Natural killer cell (primary cell): ENCODE measurements at regions not wholly inside any gene's neighbourhood (a gene's known extent, or its start where the extent isn't known, plus 50 kb on each side); places are given as distances from the start of the nearest gene placed in this dataset.

Experiments
- ATAC-seq, 3 donors: fragments of 150-1000 bp in 2 of 3; fragments of 200-7000 bp in 1 of 3; cut with Tn5 transposase; 1 replicate in 1 of 3; 2 replicates in 2 of 3; pipeline ENCODE4 v1.10.0; 2021; ENCODE audit warnings: mild to moderate bottlenecking in 2 of 3, moderate library complexity in 2 of 3
- DNase-seq, 2 donors: peaks; one replicate each; pipeline versions ENCODE4 v3.0.0 to v3.0.0-alpha.2; 2013 to 2021; ENCODE audit warnings: mixed read lengths in 1 of 2
- H3K27ac ChIP-seq: one replicate; pipeline ENCODE4 v1.5.1; 2013; ENCODE audit warnings: mild to moderate bottlenecking, low read length
- H3K27me3 ChIP-seq: one replicate; pipeline ENCODE4 v1.6.1; 2013; ENCODE audit warnings: low read length; ENCODE audit not compliant: control insufficient read depth, insufficient read depth
- H3K36me3 ChIP-seq: one replicate; pipeline ENCODE4 v1.6.1; 2013; ENCODE audit warnings: low read length; ENCODE audit not compliant: control insufficient read depth, insufficient read depth
- H3K4me1 ChIP-seq: one replicate; pipeline ENCODE4 v1.6.1; 2013; ENCODE audit warnings: low read length; ENCODE audit not compliant: control insufficient read depth, insufficient read depth
- H3K4me3 ChIP-seq: one replicate; pipeline ENCODE4 v1.5.1; 2013; ENCODE audit warnings: low read length
- H3K9me3 ChIP-seq: one replicate; pipeline ENCODE4 v1.6.1; 2013; ENCODE audit warnings: low read length; ENCODE audit not compliant: control insufficient read depth, insufficient read depth
- H3K27ac Mint-ChIP-seq, 2 donors: one replicate each; pipeline ENCODE4 v1.8.0; 2022; ENCODE audit warnings: mild to moderate bottlenecking in 2 of 2, mixed read lengths in 2 of 2, moderate library complexity in 1 of 2
- H3K27me3 Mint-ChIP-seq, 2 donors: one replicate each; pipeline ENCODE4 v1.8.0; 2022; ENCODE audit warnings: low read depth in 2 of 2, mixed read lengths in 2 of 2
- H3K36me3 Mint-ChIP-seq: one replicate; pipeline ENCODE4 v1.8.0; 2022; ENCODE audit warnings: mixed read lengths
- H3K4me1 Mint-ChIP-seq, 2 donors: one replicate each; pipeline ENCODE4 v1.8.0; 2022; ENCODE audit warnings: mixed read lengths in 2 of 2
- H3K4me3 Mint-ChIP-seq: one replicate; pipeline ENCODE4 v1.8.0; 2022; ENCODE audit warnings: mild to moderate bottlenecking, moderate library complexity, mixed read lengths
- H3K9me3 Mint-ChIP-seq, 2 donors: one replicate each; pipeline ENCODE4 v1.8.0; 2022; ENCODE audit warnings: mixed read lengths in 2 of 2
- CTCF ChIP-seq: fragments of 200-600 bp; IDR thresholded peaks from one replicate; pipeline ENCODE4 v1.8.0; 2022; ENCODE audit warnings: antibody characterized with exemption
- WGBS: methylation state at CpG from one replicate; pipeline ENCODE4 v1.1.7; 2013; ENCODE audit warnings: missing lambda C conversion rate; ENCODE audit not compliant: insufficient coverage; 5-methylcytosine and 5-hydroxymethylcytosine counted together
- intact Hi-C: fragments of 100-400 bp; cut with micrococcal nuclease; formaldehyde crosslinking; loops from one replicate; pipeline ENCODE4 v1.14.2; 2022

GRCh38 chr2:217382794-217383193 is 522.9 kb upstream of the TNP1 start:
- intact Hi-C loops: no loop called here
- no peak overlapping the region for H3K27ac Mint-ChIP-seq
- TF ChIP-seq CTCF: no peak
- no peak overlapping the region for H3K27ac ChIP-seq
- 51% methylated on average over 5 of the region's 5 CpGs for WGBS
- no peaks in the 10 kb centered on the region for H3K4me1 Mint-ChIP-seq
- DNase-seq (no peak), ATAC-seq (no peak)
- no peaks in the 10 kb centered on the region for H3K36me3 Mint-ChIP-seq
- H3K27me3 Mint-ChIP-seq: peaks cover 0 to 28% of the 10 kb centered on the region in 2 donors
- no peaks in the 10 kb centered on the region for H3K9me3 ChIP-seq
- no peak overlapping the region for H3K4me3 Mint-ChIP-seq
- H3K4me1 ChIP-seq: no peaks in the 10 kb centered on the region
- no peaks in the 10 kb centered on the region for H3K36me3 ChIP-seq
- no peak overlapping the region for H3K4me3 ChIP-seq
- H3K9me3 Mint-ChIP-seq: peaks cover 0 to 2% of the 10 kb centered on the region in 2 donors
- H3K27me3 ChIP-seq: no peaks in the 10 kb centered on the region

- H3K9me3 Mint-ChIP-seq: peaks cover 0 to 2% of the 10 kb centered on the region in 2 donors
- no peaks in the 10 kb centered on the region for H3K4me1 Mint-ChIP-seq
- H3K4me3 Mint-ChIP-seq: no peak overlapping the region
- Histone ChIP-seq H3K4me1 (no peaks in the 10 kb centered on the region), H3K27me3 (no peaks in the 10 kb centered on the region), H3K9me3 (no peaks in the 10 kb centered on the region), H3K36me3 (no peaks in the 10 kb centered on the region), H3K4me3 (no peak overlapping the region), H3K27ac (no peak overlapping the region)
- WGBS: 98% methylated on average over 6 of the region's 6 CpGs
- H3K36me3 Mint-ChIP-seq: no peaks in the 10 kb centered on the region
- DNase-seq: no peak
- ATAC-seq: no peak
- H3K27ac Mint-ChIP-seq: no peak overlapping the region
- peaks cover 4 to 12% of the 10 kb centered on the region in 2 donors for H3K27me3 Mint-ChIP-seq
- intact Hi-C loops: no loop called here
- no peak for TF ChIP-seq CTCF
Measured at GRCh38 chr2:217379807-217380206, 519.9 kb upstream of the TNP1 start.

GRCh38 chr2:217372794-217373193 is 512.9 kb upstream of the TNP1 start:
- Mint-ChIP-seq H3K4me3 (no peak overlapping the region), H3K9me3 (no peaks in the 10 kb centered on the region), H3K27ac (no peak overlapping the region), H3K4me1 (no peaks in the 10 kb centered on the region), H3K27me3 (peaks cover 0 to 4% of the 10 kb centered on the region in 2 donors), H3K36me3 (no peaks in the 10 kb centered on the region)
- H3K36me3 ChIP-seq: no peaks in the 10 kb centered on the region
- no peaks in the 10 kb centered on the region for H3K27me3 ChIP-seq
- no peak for TF ChIP-seq CTCF
- 96% methylated on average over 2 of the region's 2 CpGs for WGBS
- no peaks in the 10 kb centered on the region for H3K9me3 ChIP-seq
- intact Hi-C loops: no loop called here
- no peak for DNase-seq
- ATAC-seq: no peak
- H3K4me3 ChIP-seq: no peak overlapping the region
- H3K4me1 ChIP-seq: no peaks in the 10 kb centered on the region
- H3K27ac ChIP-seq: no peak overlapping the region

GRCh38 chr2:217371781-217372213 is 511.9 kb upstream of the TNP1 start:
- H3K27ac Mint-ChIP-seq: no peak overlapping the region
- no peaks in the 10 kb centered on the region for H3K9me3 ChIP-seq
- H3K27ac ChIP-seq: no peak overlapping the region
- no peak for TF ChIP-seq CTCF
- no peaks in the 10 kb centered on the region for H3K4me1 ChIP-seq
- H3K4me1 Mint-ChIP-seq: no peaks in the 10 kb centered on the region
- no peak overlapping the region for H3K4me3 ChIP-seq
- intact Hi-C loops: no loop called here
- DNase-seq (no peak), ATAC-seq (no peak)
- no peaks in the 10 kb centered on the region for H3K36me3 Mint-ChIP-seq
- no peaks in the 10 kb centered on the region for H3K9me3 Mint-ChIP-seq
- H3K4me3 Mint-ChIP-seq: no peak overlapping the region
- no peaks in the 10 kb centered on the region for H3K36me3 ChIP-seq
- 94% methylated on average over 9 of the region's 9 CpGs for WGBS
- no peaks in the 10 kb centered on the region for H3K27me3 ChIP-seq
- H3K27me3 Mint-ChIP-seq: peaks cover 0 to 4% of the 10 kb centered on the region in 2 donors
